Neural progenitor cell (in vitro differentiated cells): ENCODE measurements at regions not wholly inside any gene's neighbourhood (a gene's known extent, or its start where the extent isn't known, plus 50 kb on each side); places are given as distances from the start of the nearest gene placed in this dataset.

ENCODE experiments used
- DNase-seq: peaks from one replicate; pipeline ENCODE4 v3.0.0-alpha.2; 2016; ENCODE audit warnings: low spot score
- H2AFZ ChIP-seq: fragments of 200-600 bp; sonication (generic); replicated peaks from 2 replicates; pipeline ENCODE4 v1.6.1; 2016; ENCODE audit warnings: antibody characterized with exemption
- H3F3A ChIP-seq: fragments of 200-600 bp; sonication (generic); 2 replicates; pipeline ENCODE4 v1.6.1; 2016; ENCODE audit warnings: antibody characterized with exemption, low read depth
- H3K27ac ChIP-seq: fragments of 200-600 bp; sonication (generic); 2 replicates; pipeline ENCODE4 v1.5.1; 2016; ENCODE audit warnings: mild to moderate bottlenecking
- H3K27me3 ChIP-seq: fragments of 200-600 bp; sonication (generic); 2 replicates; pipeline ENCODE4 v1.6.1; 2016; ENCODE audit warnings: mild to moderate bottlenecking, moderate library complexity
- H3K36me3 ChIP-seq: fragments of 200-600 bp; sonication (generic); 2 replicates; pipeline ENCODE4 v1.5.1; 2016
- H3K4me1 ChIP-seq: fragments of 200-600 bp; sonication (generic); 2 replicates; pipeline ENCODE4 v1.6.1; 2016; ENCODE audit warnings: mixed run types
- H3K4me2 ChIP-seq: fragments of 200-600 bp; sonication (generic); 2 replicates; pipeline ENCODE4 v1.6.1; 2016
- H3K4me3 ChIP-seq: fragments of 200-600 bp; sonication (generic); 2 replicates; pipeline ENCODE4 v1.5.1; 2016
- H3K79me2 ChIP-seq: fragments of 200-600 bp; sonication (generic); 2 replicates; pipeline ENCODE4 v1.6.1; 2016; ENCODE audit warnings: low read depth
- H3K9ac ChIP-seq: fragments of 200-600 bp; sonication (generic); 2 replicates; pipeline ENCODE4 v1.6.1; 2016
- H3K9me3 ChIP-seq: fragments of 200-600 bp; sonication (generic); 2 replicates; pipeline ENCODE4 v1.5.1; 2016; ENCODE audit warnings: low read depth
- H4K20me1 ChIP-seq: fragments of 200-600 bp; sonication (generic); 2 replicates; pipeline ENCODE4 v1.6.1; 2016; ENCODE audit warnings: low read depth
- H3K27ac Mint-ChIP-seq: 3 replicates; pipeline ENCODE4 v1.8.0; 2021; ENCODE audit warnings: mixed read lengths
- H3K27me3 Mint-ChIP-seq: 2 replicates; pipeline ENCODE4 v1.8.0; 2022; ENCODE audit warnings: low read depth, mild to moderate bottlenecking, inconsistent platforms, moderate library complexity, mixed read lengths; ENCODE audit not compliant: insufficient read depth
- H3K36me3 Mint-ChIP-seq: 3 replicates; pipeline ENCODE4 v1.8.0; 2021; ENCODE audit warnings: mixed read lengths
- H3K4me1 Mint-ChIP-seq: 3 replicates; pipeline ENCODE4 v1.8.0; 2021; ENCODE audit warnings: mixed read lengths
- H3K4me3 Mint-ChIP-seq: 3 replicates; pipeline ENCODE4 v1.8.0; 2021; ENCODE audit warnings: mild to moderate bottlenecking, moderate library complexity, mixed read lengths
- H3K9me3 Mint-ChIP-seq: 3 replicates; pipeline ENCODE4 v1.8.0; 2020; ENCODE audit warnings: mixed read lengths
- CTCF ChIP-seq: fragments of 200-600 bp; sonication (generic); IDR thresholded peaks from 2 replicates; pipeline ENCODE4 v1.5.1; 2017; ENCODE audit warnings: antibody characterized with exemption, mild to moderate bottlenecking
- EZH2 ChIP-seq: fragments of 200-600 bp; sonication (generic); IDR thresholded peaks from 2 replicates; pipeline ENCODE4 v1.6.1; 2017; ENCODE audit warnings: antibody characterized with exemption, mild to moderate bottlenecking, moderate library complexity
- EZH2phosphoT487 ChIP-seq: fragments of 200-600 bp; sonication (generic); IDR thresholded peaks from 2 replicates; pipeline ENCODE4 v1.6.1; 2017; ENCODE audit warnings: antibody characterized with exemption

GRCh38 chr12:45655186-45655585, 74.3 kb upstream of the ARID2 start:
- peaks cover 4% of the 10 kb centered on the region for H3K4me1 Mint-ChIP-seq
- no peak overlapping the region for H3K4me3 Mint-ChIP-seq
- peaks cover 3% of the 10 kb centered on the region for H3K27me3 Mint-ChIP-seq
- no peaks in the 10 kb centered on the region for H3K9me3 Mint-ChIP-seq
- Histone ChIP-seq H3K9me3 (no peaks in the 10 kb centered on the region), H3K4me2 (no peak overlapping the region), H3K9ac (no peak overlapping the region), H4K20me1 (no peaks in the 10 kb centered on the region), H2AFZ (no peak overlapping the region), H3K79me2 (no peaks in the 10 kb centered on the region), H3K36me3 (no peaks in the 10 kb centered on the region), H3K27me3 (no peaks in the 10 kb centered on the region), H3F3A (no peaks in the 10 kb centered on the region), H3K4me3 (no peak overlapping the region), H3K4me1 (peaks cover 11% of the 10 kb centered on the region), H3K27ac (no peak overlapping the region)
- no peak overlapping the region for H3K27ac Mint-ChIP-seq
- TF ChIP-seq EZH2 (no peak), CTCF (no peak), EZH2phosphoT487 (no peak)
- no peaks in the 10 kb centered on the region for H3K36me3 Mint-ChIP-seq
- DNase-seq: peak; percentile 39

GRCh38 chr12:45655743-45656142, 73.8 kb upstream of the ARID2 start:
- TF ChIP-seq EZH2 (no peak), CTCF (no peak), EZH2phosphoT487 (no peak)
- no peaks in the 10 kb centered on the region for H3K36me3 ChIP-seq
- H3K4me1 ChIP-seq: peaks cover 11% of the 10 kb centered on the region
- no peaks in the 10 kb centered on the region for H4K20me1 ChIP-seq
- no peaks in the 10 kb centered on the region for H3F3A ChIP-seq
- no peaks in the 10 kb centered on the region for H3K9me3 Mint-ChIP-seq
- H3K27ac Mint-ChIP-seq: no peak overlapping the region
- no peaks in the 10 kb centered on the region for H3K79me2 ChIP-seq
- H3K4me1 Mint-ChIP-seq: peaks cover 4% of the 10 kb centered on the region
- no peak for DNase-seq
- no peaks in the 10 kb centered on the region for H3K36me3 Mint-ChIP-seq
- H2AFZ ChIP-seq: no peak overlapping the region
- H3K9ac ChIP-seq: no peak overlapping the region
- no peaks in the 10 kb centered on the region for H3K9me3 ChIP-seq
- H3K4me2 ChIP-seq: no peak overlapping the region
- H3K4me3 ChIP-seq: no peak overlapping the region
- no peak overlapping the region for H3K4me3 Mint-ChIP-seq
- H3K27me3 Mint-ChIP-seq: peaks cover 3% of the 10 kb centered on the region
- H3K27me3 ChIP-seq: no peaks in the 10 kb centered on the region
- no peak overlapping the region for H3K27ac ChIP-seq

- Histone ChIP-seq H3K4me2 (no peak overlapping the region), H3K36me3 (no peaks in the 10 kb centered on the region), H3K27ac (no peak overlapping the region), H3K9ac (no peak overlapping the region), H3F3A (peaks cover 1% of the 10 kb centered on the region), H3K4me1 (peaks cover 15% of the 10 kb centered on the region), H3K9me3 (no peaks in the 10 kb centered on the region), H2AFZ (no peak overlapping the region), H3K79me2 (no peaks in the 10 kb centered on the region), H4K20me1 (no peaks in the 10 kb centered on the region), H3K4me3 (no peak overlapping the region), H3K27me3 (no peaks in the 10 kb centered on the region)
- no peak for TF ChIP-seq CTCF
- TF ChIP-seq EZH2: no peak
- no peak for TF ChIP-seq EZH2phosphoT487
- H3K36me3 Mint-ChIP-seq: no peaks in the 10 kb centered on the region
- no peak overlapping the region for H3K4me3 Mint-ChIP-seq
- no peak for DNase-seq
- peaks cover 3% of the 10 kb centered on the region for H3K27me3 Mint-ChIP-seq
- peaks cover 3% of the 10 kb centered on the region for H3K4me1 Mint-ChIP-seq
- H3K9me3 Mint-ChIP-seq: no peaks in the 10 kb centered on the region
- H3K27ac Mint-ChIP-seq: no peak overlapping the region
Observed at GRCh38 chr12:45658020-45658419, 71.5 kb upstream of the ARID2 start.

- Mint-ChIP-seq H3K9me3 (no peaks in the 10 kb centered on the region), H3K27ac (no peak overlapping the region), H3K27me3 (peaks cover 3% of the 10 kb centered on the region), H3K36me3 (no peaks in the 10 kb centered on the region), H3K4me3 (no peak overlapping the region), H3K4me1 (peaks cover 6% of the 10 kb centered on the region)
- Histone ChIP-seq H4K20me1 (no peaks in the 10 kb centered on the region), H3K9ac (no peak overlapping the region), H3F3A (peaks cover 18% of the 10 kb centered on the region), H3K79me2 (no peaks in the 10 kb centered on the region), H3K4me3 (no peak overlapping the region), H3K9me3 (no peaks in the 10 kb centered on the region), H3K4me1 (peaks cover 32% of the 10 kb centered on the region), H3K36me3 (no peaks in the 10 kb centered on the region), H3K4me2 (no peak overlapping the region), H3K27me3 (no peaks in the 10 kb centered on the region), H2AFZ (no peak overlapping the region), H3K27ac (no peak overlapping the region)
- no peak for DNase-seq
- TF ChIP-seq EZH2phosphoT487: no peak
- TF ChIP-seq EZH2: no peak
- no peak for TF ChIP-seq CTCF
Observed at GRCh38 chr12:45660330-45660729, 69.2 kb upstream of the ARID2 start.
